ENCODE measurements at regions not wholly inside any gene's neighbourhood (a gene's known extent, or its start where the extent isn't known, plus 50 kb on each side); places are given as distances from the start of the nearest gene placed in this dataset.

DNA sequence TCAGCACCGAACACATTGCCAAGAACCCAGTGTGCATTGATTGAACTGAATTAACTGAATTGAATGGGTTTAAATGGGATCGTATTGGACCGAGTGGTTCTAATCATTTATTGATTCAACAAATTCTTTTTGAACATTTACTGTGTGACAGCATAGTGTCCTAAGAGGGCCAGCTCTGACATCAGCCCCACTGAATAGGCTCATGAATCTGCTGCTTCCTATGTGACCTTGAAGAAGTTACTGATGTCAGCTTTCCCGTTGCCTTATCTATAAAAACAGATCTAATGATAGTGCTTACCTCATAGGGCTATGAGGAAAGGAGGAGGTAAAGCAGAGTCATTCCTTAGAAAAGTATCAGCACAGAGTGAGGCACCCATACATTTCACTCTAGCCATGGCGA lies 226.3 kb downstream of the CBLN1 start:
- H3K9me3 ChIP-seq (ENCODE audit: control insufficient read depth in 2 of 3, insufficient read depth in 1 of 3, low read length in 3 of 3): no peaks in the 10 kb centered on the region
- no peak overlapping the region for H3K9ac ChIP-seq (ENCODE audit: low read length in 3 of 3)
- no peak overlapping the region for H3K4me3 ChIP-seq (ENCODE audit: low read length in 3 of 3)
- no peak for FAIRE-seq
- H3K27me3 ChIP-seq (ENCODE audit: control insufficient read depth, insufficient read depth, low read length): no peaks in the 10 kb centered on the region
- no peaks in the 10 kb centered on the region for H3K36me3 ChIP-seq (ENCODE audit: control insufficient read depth in 2 of 3, insufficient read depth in 3 of 3, low read length in 3 of 3)
- H3K4me1 ChIP-seq (ENCODE audit: control insufficient read depth in 2 of 3, insufficient read depth in 2 of 3, low read depth in 1 of 3, low read length in 3 of 3): no peaks in the 10 kb centered on the region
- no peak overlapping the region for H3K27ac ChIP-seq (ENCODE audit: low read depth in 2 of 2, low read length in 2 of 2)
- intact Hi-C loops (cut with DNase I): no loop called here
- TF ChIP-seq CTCF (IDR thresholded peaks at IDR 0.05; ENCODE audit: borderline replicate concordance, extremely low read depth, insufficient read depth): no peak
- DNase-seq: no peak

DNA sequence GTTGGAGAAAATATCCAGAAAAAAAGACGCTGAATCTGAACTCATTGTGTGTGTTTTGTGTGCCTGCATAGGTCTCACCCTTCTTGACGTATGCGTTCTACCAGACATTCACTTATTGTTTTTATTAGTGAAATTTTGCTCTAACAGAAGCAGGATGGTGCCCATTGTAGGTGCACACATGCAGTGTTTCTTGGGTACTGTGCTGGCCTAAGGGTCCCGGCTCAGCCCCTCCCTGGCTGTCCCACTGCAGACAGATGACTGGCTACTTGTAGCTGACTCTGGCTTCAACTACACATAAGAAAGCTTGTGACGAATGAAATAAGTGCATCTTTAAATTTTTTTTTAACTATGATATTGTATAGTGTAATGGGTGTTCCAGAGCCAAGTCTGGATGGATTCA lies 227.0 kb downstream of the CBLN1 start:
- intact Hi-C loops (cut with DNase I): no loop called here
- no peaks in the 10 kb centered on the region for H3K9me3 ChIP-seq (ENCODE audit: control insufficient read depth in 2 of 3, insufficient read depth in 1 of 3, low read length in 3 of 3)
- no peak overlapping the region for H3K27ac ChIP-seq (ENCODE audit: low read depth in 2 of 2, low read length in 2 of 2)
- no peak for TF ChIP-seq CTCF (IDR thresholded peaks at IDR 0.05; ENCODE audit: borderline replicate concordance, extremely low read depth, insufficient read depth)
- H3K4me1 ChIP-seq (ENCODE audit: control insufficient read depth in 2 of 3, insufficient read depth in 2 of 3, low read depth in 1 of 3, low read length in 3 of 3): no peaks in the 10 kb centered on the region
- no peak for FAIRE-seq
- H3K4me3 ChIP-seq (ENCODE audit: low read length in 3 of 3): no peak overlapping the region
- no peak overlapping the region for H3K9ac ChIP-seq (ENCODE audit: low read length in 3 of 3)
- DNase-seq: no peak
- H3K36me3 ChIP-seq (ENCODE audit: control insufficient read depth in 2 of 3, insufficient read depth in 3 of 3, low read length in 3 of 3): no peaks in the 10 kb centered on the region
- no peaks in the 10 kb centered on the region for H3K27me3 ChIP-seq (ENCODE audit: control insufficient read depth, insufficient read depth, low read length)

DNA sequence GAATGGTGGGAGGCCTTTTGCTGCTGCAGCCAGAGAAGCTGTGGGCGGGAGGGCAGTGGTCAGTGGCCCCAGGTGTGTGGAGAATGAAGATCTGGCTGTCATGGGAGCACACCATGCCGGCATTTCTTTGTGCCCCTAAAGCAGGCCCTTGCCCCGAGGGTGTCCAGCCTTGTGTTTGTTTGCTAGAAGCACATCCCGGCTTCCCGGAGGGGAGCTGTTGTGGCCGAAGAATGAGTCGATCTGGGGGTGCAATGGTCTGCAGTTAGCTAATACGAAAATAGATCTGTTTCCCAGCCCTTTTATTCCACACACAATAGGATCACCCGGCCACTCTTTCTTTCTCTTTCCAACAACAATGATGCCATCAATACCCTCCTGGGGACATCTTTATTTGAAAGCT lies 228.8 kb downstream of the CBLN1 start:
- FAIRE-seq: no peak

More for the DNA sequence above, 228.8 kb downstream of the CBLN1 start:
- no peak overlapping the region for H3K27ac ChIP-seq (ENCODE audit: low read depth in 2 of 2, low read length in 2 of 2)
- no peak for DNase-seq
- H3K4me3 ChIP-seq (ENCODE audit: low read length in 3 of 3): no peak overlapping the region
- no peaks in the 10 kb centered on the region for H3K36me3 ChIP-seq (ENCODE audit: control insufficient read depth in 2 of 3, insufficient read depth in 3 of 3, low read length in 3 of 3)
- intact Hi-C loops (cut with DNase I): no loop called here
- no peaks in the 10 kb centered on the region for H3K9me3 ChIP-seq (ENCODE audit: control insufficient read depth in 2 of 3, insufficient read depth in 1 of 3, low read length in 3 of 3)
- no peaks in the 10 kb centered on the region for H3K27me3 ChIP-seq (ENCODE audit: control insufficient read depth, insufficient read depth, low read length)
- no peak overlapping the region for H3K9ac ChIP-seq (ENCODE audit: low read length in 3 of 3)
- no peaks in the 10 kb centered on the region for H3K4me1 ChIP-seq (ENCODE audit: control insufficient read depth in 2 of 3, insufficient read depth in 2 of 3, low read depth in 1 of 3, low read length in 3 of 3)
- no peak for TF ChIP-seq CTCF (IDR thresholded peaks at IDR 0.05; ENCODE audit: borderline replicate concordance, extremely low read depth, insufficient read depth)
